Panc1 (cell line): ENCODE measurements at regions not wholly inside any gene's neighbourhood (a gene's known extent, or its start where the extent isn't known, plus 50 kb on each side); places are given as distances from the start of the nearest gene placed in this dataset.

ENCODE experiments used
- ATAC-seq: fragments of 200-7000 bp; cut with Tn5 transposase; 2 replicates; pipeline ENCODE4 v1.9.1; 2020; ENCODE audit warnings: mild to moderate bottlenecking, moderate library complexity
- BruUV-seq: library from RNA; stranded (reverse); fragments of 400-500 nt; replicated peaks from 2 replicates; lab custom pipeline; 2021; lab: Mats Ljungman, UMichigan
- CTCF ChIA-PET: fragments of 300-600 bp; sonication (Branson Sonifier 250); formaldehyde crosslinking; loops from one replicate; lab custom pipeline; 2022; ENCODE audit warnings: antibody characterized with exemption; lab: Charles Lee
- POLR2A ChIA-PET: fragments of 300-600 bp; sonication (Branson Sonifier 250); formaldehyde crosslinking; loops from one replicate; lab custom pipeline; 2022; ENCODE audit warnings: antibody characterized with exemption; lab: Charles Lee
- DNase-seq: peaks from one replicate; pipeline ENCODE4 v3.0.0-alpha.2; 2010; ENCODE audit warnings: low read depth, low spot score
- H3K27ac ChIP-seq: 2 replicates; pipeline ENCODE4 v1.5.1; 2011; ENCODE audit warnings: mild to moderate bottlenecking, low read length, inconsistent platforms
- H3K27me3 ChIP-seq: fragments of 200-500 bp; sonication (Bioruptor generic); 2 replicates; pipeline ENCODE4 v1.6.0; 2014; ENCODE audit warnings: low read length, inconsistent platforms; ENCODE audit not compliant: control insufficient read depth, insufficient read depth
- H3K36me3 ChIP-seq: fragments of 200-500 bp; sonication (Bioruptor generic); 2 replicates; pipeline ENCODE4 v1.5.1; 2014; ENCODE audit warnings: inconsistent platforms, mild to moderate bottlenecking, low read length, moderate library complexity; ENCODE audit not compliant: control insufficient read depth, insufficient read depth
- H3K4me1 ChIP-seq: 2 replicates; pipeline ENCODE4 v1.5.1; 2011; ENCODE audit warnings: inconsistent platforms, mild to moderate bottlenecking, low read length, moderate library complexity; ENCODE audit not compliant: control insufficient read depth, insufficient read depth
- H3K4me3 ChIP-seq, 2 experiments: 2 replicates each; pipeline ENCODE4 v1.5.1; 2011 to 2012; ENCODE audit warnings: low read depth in 2 of 2, low read length in 2 of 2, mild to moderate bottlenecking in 2 of 2, inconsistent platforms in 1 of 2, moderate library complexity in 1 of 2
- H3K9me3 ChIP-seq: fragments of 200-500 bp; sonication (Bioruptor generic); 2 replicates; pipeline ENCODE4 v1.5.1; 2014; ENCODE audit warnings: low read depth, mild to moderate bottlenecking, inconsistent platforms, low read length, moderate library complexity; ENCODE audit not compliant: control insufficient read depth, insufficient read depth
- CTCF ChIP-seq: fragments of 450-650 bp; IDR thresholded peaks from 2 replicates; pipeline ENCODE4 v1.5.1; 2017; ENCODE audit warnings: mild to moderate bottlenecking
- POLR2AphosphoS5 ChIP-seq: IDR thresholded peaks from 2 replicates; pipeline ENCODE4 v1.6.1; 2012; ENCODE audit warnings: mild to moderate bottlenecking, low read depth, low read length, moderate library complexity
- REST ChIP-seq, 2 experiments: IDR thresholded peaks; 2 replicates each; pipeline ENCODE4 v1.6.1; 2011 to 2012; ENCODE audit warnings: low read depth in 2 of 2, control low read depth in 1 of 2, low read length in 1 of 2, mild to moderate bottlenecking in 1 of 2, moderate library complexity in 1 of 2; ENCODE audit not compliant: insufficient read depth in 1 of 2
- SIN3A ChIP-seq: IDR thresholded peaks from 2 replicates; pipeline ENCODE4 v1.6.1; 2012; ENCODE audit warnings: low read depth, mild to moderate bottlenecking, low read length, moderate library complexity, borderline replicate concordance; ENCODE audit not compliant: insufficient read depth
- TCF7L2 ChIP-seq: IDR thresholded peaks from 2 replicates; pipeline ENCODE4 v1.6.1; 2011; ENCODE audit warnings: mild to moderate bottlenecking, low read depth, low read length, inconsistent platforms
- in situ Hi-C: cut with HindIII; loops from 2 replicates; pipeline ENCODE4 v1.10.0; 2016; ENCODE audit warnings: low sequenced_read_pairs, low pct_unique_long_range_greater_than_20kb
- intact Hi-C: fragments of 100-400 bp; cut with micrococcal nuclease; formaldehyde crosslinking; loops from one replicate; pipeline ENCODE4 v1.10.0; 2022; ENCODE audit not compliant: unreplicated experiment

GRCh38 chr11:128642571-128642970 is 51.3 kb upstream of the FLI1 start:
- in situ Hi-C loops = no loop called here
- intact Hi-C loops = no loop called here
- ATAC-seq (no peak), DNase-seq (no peak)
- Histone ChIP-seq H3K36me3 (no peaks in the 10 kb centered on the region), H3K27ac (no peak overlapping the region), H3K4me1 (no peaks in the 10 kb centered on the region), H3K27me3 (no peaks in the 10 kb centered on the region), H3K4me3 (no peak overlapping the region), H3K9me3 (no peaks in the 10 kb centered on the region)
- CTCF ChIA-PET = no interaction called here
- BruUV-seq = no TSS peak
- TF ChIP-seq REST (IDR thresholded peaks at IDR 0.05; ENCODE audit: insufficient read depth in 1 of 2, low read depth in 2 of 2, low read length in 1 of 2) (no peak), SIN3A (no peak), TCF7L2 (no peak), POLR2AphosphoS5 (no peak), CTCF (no peak)
- POLR2A ChIA-PET = no interaction called here

GRCh38 chr11:128643661-128644317 is 50.1 kb upstream of the FLI1 start:
- no peaks in the 10 kb centered on the region for H3K36me3 ChIP-seq
- BruUV-seq = no TSS peak
- H3K4me1 ChIP-seq = no peaks in the 10 kb centered on the region
- H3K27me3 ChIP-seq = no peaks in the 10 kb centered on the region
- ChIA-PET POLR2A (no interaction called here), CTCF (no interaction called here)
- in situ Hi-C loops = no loop called here
- intact Hi-C loops = no loop called here
- DNase-seq (no peak), ATAC-seq (peak; percentile 74; the same call in 1 of the 2 replicates)
- no peak overlapping the region for H3K4me3 ChIP-seq
- H3K9me3 ChIP-seq = no peaks in the 10 kb centered on the region
- no peak for TF ChIP-seq POLR2AphosphoS5
- no peak for TF ChIP-seq REST (IDR thresholded peaks at IDR 0.05; ENCODE audit: insufficient read depth in 1 of 2, low read depth in 2 of 2, low read length in 1 of 2)
- TF ChIP-seq SIN3A = no peak
- TF ChIP-seq CTCF = no peak
- no peak for TF ChIP-seq TCF7L2
- no peak overlapping the region for H3K27ac ChIP-seq
